H1 (cell line): ENCODE measurements at regions not wholly inside any gene's neighbourhood (a gene's known extent, or its start where the extent isn't known, plus 50 kb on each side); places are given as distances from the start of the nearest gene placed in this dataset.

Experiments
- JUND ChIP-seq: IDR thresholded peaks from 2 replicates; pipeline ENCODE4 v1.6.1; 2011; ENCODE audit warnings: mild to moderate bottlenecking, improper control_type of control experiment, low read length
- RXRA ChIP-seq: IDR thresholded peaks from 2 replicates; pipeline ENCODE4 v1.6.1; 2011; ENCODE audit warnings: low read depth, mild to moderate bottlenecking, low read length, moderate library complexity; ENCODE audit not compliant: insufficient read depth
- TF ChIP-seq, protein P1 (sequence below): IDR thresholded peaks from 2 replicates; pipeline ENCODE4 v1.6.1; 2011; ENCODE audit warnings: low read length, improper control_type of control experiment

GRCh38 chr1:193543259-193543658 lies 356.8 kb upstream of the B3GALT2 start (continued):
- TF ChIP-seq, protein P1, sequence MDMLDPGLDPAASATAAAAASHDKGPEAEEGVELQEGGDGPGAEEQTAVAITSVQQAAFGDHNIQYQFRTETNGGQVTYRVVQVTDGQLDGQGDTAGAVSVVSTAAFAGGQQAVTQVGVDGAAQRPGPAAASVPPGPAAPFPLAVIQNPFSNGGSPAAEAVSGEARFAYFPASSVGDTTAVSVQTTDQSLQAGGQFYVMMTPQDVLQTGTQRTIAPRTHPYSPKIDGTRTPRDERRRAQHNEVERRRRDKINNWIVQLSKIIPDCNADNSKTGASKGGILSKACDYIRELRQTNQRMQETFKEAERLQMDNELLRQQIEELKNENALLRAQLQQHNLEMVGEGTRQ: no peak
- no peak for TF ChIP-seq JUND
- TF ChIP-seq RXRA: no peak
- TF ChIP-seq, all 59 proteins: peak for 0
